GM21576 (cell line): ENCODE measurements at regions not wholly inside any gene's neighbourhood (a gene's known extent, or its start where the extent isn't known, plus 50 kb on each side); places are given as distances from the start of the nearest gene placed in this dataset.

Source experiments
- ATAC-seq: cut with Tn5 transposase; IDR thresholded peaks from one replicate; pipeline ENCODE4 v1.9.1; 2021; ENCODE audit warnings: mild to moderate bottlenecking, moderate library complexity; ENCODE audit not compliant: unreplicated experiment

GRCh38 chr1:219993554-219994433, 52.5 kb downstream of the EPRS1 start:
- no peak for ATAC-seq

DNA sequence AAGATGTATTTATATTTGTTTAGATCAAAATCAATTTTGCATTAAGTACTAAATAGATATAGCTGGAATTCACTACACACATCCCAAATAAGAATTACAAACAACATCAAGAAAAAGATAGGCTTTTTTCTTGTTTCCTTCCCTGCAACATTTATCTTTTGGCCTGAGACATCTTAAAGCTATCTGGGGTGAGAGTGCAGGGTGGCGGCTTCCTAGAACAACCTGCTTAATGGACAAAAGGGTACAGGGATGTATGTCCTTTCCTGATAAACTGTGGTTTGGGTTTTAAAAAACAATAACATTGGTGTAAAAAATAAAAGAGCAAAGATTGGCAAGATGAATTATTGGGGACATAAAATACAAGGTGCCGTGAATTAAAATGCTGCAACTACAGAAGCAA, 54.4 kb downstream of the EPRS1 start:
- ATAC-seq: no peak

DNA sequence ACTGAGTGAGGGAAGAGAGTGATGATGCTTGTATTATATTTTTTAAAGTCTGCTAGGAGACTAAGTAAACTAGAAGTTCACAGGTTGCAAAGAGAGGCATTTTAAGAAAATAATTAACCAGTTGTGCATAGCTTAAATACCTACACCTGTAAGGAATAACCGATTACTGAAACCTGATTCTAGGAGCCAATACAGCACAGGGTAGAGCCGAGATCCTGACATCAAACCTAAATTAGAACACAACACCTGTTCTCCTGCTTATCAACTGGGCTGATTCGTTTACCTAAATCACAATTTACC, 54.8 kb downstream of the EPRS1 start:
- ATAC-seq: no peak

DNA sequence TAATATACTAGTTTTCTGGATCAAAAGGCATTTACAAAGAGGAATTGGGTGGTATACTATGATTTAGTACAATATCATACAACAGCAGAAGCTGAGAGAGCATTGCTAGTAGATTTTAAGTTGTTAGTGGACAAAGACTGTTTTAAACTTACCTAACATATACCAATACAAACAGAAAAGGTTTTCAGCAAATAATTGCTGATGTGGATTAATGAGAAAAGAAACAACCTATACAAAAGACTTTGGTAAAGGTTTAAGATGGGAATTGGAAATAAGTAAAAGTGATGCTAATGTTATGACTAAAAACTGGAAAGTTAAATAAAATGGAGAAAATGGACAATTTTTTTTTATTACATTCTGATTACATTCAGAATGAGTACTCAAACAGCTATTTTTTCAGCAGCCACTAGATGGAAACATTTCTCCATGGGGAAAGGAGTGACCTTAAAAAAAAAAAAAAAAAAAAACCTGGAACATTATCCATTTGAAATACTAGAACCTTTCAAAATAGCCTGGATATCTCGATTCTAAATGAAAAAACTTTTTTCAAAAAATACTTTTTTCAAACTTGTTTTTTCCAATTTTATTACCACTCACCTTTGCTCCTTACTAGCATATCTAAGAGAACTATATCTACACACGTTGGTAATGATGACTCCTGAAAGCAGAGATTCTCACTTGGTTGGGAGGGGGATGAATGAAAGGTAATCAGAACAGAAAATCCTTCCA, 55.4 kb downstream of the EPRS1 start:
- no peak for ATAC-seq

DNA sequence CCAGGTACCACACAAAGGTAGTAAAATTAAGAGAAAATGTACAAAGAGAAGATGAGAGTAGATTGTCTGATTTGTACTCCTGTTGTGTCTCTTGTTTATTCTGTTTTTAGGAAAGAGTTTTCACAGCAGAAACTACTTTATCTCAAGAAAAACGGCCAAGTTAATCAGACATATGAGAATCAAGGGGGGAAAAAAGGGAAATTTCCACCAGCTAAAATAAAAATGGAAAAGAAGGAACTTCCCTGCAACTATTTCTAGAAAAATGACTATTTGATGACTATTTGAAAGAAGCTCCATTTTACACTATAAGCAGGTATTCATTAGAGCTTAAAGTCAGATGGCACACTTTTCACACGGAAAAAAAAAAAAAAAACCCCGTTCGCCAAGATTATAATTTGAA, 56.5 kb downstream of the EPRS1 start:
- ATAC-seq: no peak

GRCh38 chr1:219988818-219989217, 57.5 kb downstream of the EPRS1 start:
- ATAC-seq: no peak

GRCh38 chr1:219988387-219988786, 57.9 kb downstream of the EPRS1 start:
- peak; percentile 78 for ATAC-seq

DNA sequence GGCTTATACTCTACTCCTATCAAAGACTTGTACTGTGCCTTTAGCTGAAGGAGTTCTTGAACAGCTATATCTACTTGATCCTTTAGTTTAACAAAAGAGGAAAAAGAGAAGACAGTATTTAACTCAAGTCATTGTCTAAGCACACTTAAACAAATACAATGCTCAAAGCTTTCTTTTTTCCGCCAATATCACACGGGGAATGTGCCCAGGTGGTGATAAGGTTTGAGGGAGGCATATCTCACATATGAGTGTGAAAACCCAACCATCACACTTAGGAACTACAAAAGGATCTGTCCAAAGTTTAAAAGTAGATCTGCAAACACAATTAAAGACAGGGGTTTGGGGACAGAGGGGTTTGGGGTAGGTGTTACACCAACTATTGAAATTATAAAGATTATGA, 59.0 kb upstream of the SLC30A10 start:
- no peak for ATAC-seq

- ATAC-seq: no peak
Observed at GRCh38 chr1:219985169-219985568, 56.8 kb upstream of the SLC30A10 start.
